ENCODE measurements at regions not wholly inside any gene's neighbourhood (a gene's known extent, or its start where the extent isn't known, plus 50 kb on each side); places are given as distances from the start of the nearest gene placed in this dataset.

DNA sequence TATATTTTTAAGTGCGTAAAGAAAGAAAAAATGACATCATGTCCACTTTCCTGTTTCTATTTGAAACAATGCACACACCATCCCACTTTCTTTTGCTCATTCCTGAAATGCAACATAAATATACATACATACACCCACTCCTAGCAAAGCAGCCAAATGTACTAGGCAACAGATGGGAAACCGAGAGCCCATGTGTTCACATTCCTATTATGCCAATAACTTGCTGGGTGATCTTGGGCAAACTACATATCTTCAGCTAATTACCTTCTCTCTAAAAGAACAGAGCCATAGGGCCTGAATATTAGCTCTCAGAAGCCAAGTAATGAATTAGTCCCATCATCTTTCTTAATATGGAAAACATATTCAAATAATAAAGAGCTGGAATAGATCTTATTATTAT is 610.6 kb upstream of the ATXN8OS start:
- TF ChIP-seq NFIC (IDR thresholded peaks at IDR 0.05; ENCODE audit: borderline replicate concordance) (no peak), CHD2 (IDR thresholded peaks at IDR 0.05; ENCODE audit: low read length, partially characterized antibody) (no peak), MXI1 (IDR thresholded peaks at IDR 0.05; ENCODE audit: low read depth, low read length) (no peak), FOXJ3 (CRISPR knock-in tag; IDR thresholded peaks at IDR 0.05) (no peak), RAD21 (IDR thresholded peaks at IDR 0.05; ENCODE audit: low read length) (no peak), EZH2phosphoT487 (IDR thresholded peaks at IDR 0.05; ENCODE audit: borderline replicate concordance, low read depth) (no peak), GABPA (IDR thresholded peaks at IDR 0.05; ENCODE audit: low read depth) (no peak), EP300 (IDR thresholded peaks at IDR 0.05; ENCODE audit: borderline replicate concordance in 1 of 2, low read depth in 1 of 2, low read length in 1 of 2) (no peak)
- TF ChIP-seq, protein P1, sequence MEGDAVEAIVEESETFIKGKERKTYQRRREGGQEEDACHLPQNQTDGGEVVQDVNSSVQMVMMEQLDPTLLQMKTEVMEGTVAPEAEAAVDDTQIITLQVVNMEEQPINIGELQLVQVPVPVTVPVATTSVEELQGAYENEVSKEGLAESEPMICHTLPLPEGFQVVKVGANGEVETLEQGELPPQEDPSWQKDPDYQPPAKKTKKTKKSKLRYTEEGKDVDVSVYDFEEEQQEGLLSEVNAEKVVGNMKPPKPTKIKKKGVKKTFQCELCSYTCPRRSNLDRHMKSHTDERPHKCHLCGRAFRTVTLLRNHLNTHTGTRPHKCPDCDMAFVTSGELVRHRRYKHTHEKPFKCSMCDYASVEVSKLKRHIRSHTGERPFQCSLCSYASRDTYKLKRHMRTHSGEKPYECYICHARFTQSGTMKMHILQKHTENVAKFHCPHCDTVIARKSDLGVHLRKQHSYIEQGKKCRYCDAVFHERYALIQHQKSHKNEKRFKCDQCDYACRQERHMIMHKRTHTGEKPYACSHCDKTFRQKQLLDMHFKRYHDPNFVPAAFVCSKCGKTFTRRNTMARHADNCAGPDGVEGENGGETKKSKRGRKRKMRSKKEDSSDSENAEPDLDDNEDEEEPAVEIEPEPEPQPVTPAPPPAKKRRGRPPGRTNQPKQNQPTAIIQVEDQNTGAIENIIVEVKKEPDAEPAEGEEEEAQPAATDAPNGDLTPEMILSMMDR (IDR thresholded peaks at IDR 0.05): no peak
- TF ChIP-seq, protein P2, sequence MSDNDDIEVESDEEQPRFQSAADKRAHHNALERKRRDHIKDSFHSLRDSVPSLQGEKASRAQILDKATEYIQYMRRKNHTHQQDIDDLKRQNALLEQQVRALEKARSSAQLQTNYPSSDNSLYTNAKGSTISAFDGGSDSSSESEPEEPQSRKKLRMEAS (IDR thresholded peaks at IDR 0.05; ENCODE audit: low read depth): no peak

Measured in SK-N-SH (cell line).